Nephron (organoid): ENCODE measurements at regions not wholly inside any gene's neighbourhood (a gene's known extent, or its start where the extent isn't known, plus 50 kb on each side); places are given as distances from the start of the nearest gene placed in this dataset.
A peak's percentile ranks its signal among the peaks of the same experiment; 100 is the strongest.

Experiments
- H3K27ac Mint-ChIP-seq, 3 experiments: 2 replicates each; pipeline ENCODE4 v1.8.0; 2020; ENCODE audit warnings: mixed read lengths in 3 of 3, mild to moderate bottlenecking in 2 of 3, moderate library complexity in 1 of 3
- H3K27me3 Mint-ChIP-seq: 2 replicates; pipeline ENCODE4 v1.8.0; 2021; ENCODE audit warnings: low read depth, mild to moderate bottlenecking, moderate library complexity, mixed read lengths
- H3K36me3 Mint-ChIP-seq: 2 replicates; pipeline ENCODE4 v1.8.0; 2020; ENCODE audit warnings: low read depth, mixed read lengths
- H3K4me1 Mint-ChIP-seq: 2 replicates; pipeline ENCODE4 v1.8.0; 2020; ENCODE audit warnings: mixed read lengths
- H3K4me3 Mint-ChIP-seq, 3 experiments: 2 replicates each; pipeline ENCODE4 v1.8.0; 2020; ENCODE audit warnings: mild to moderate bottlenecking in 3 of 3, mixed read lengths in 3 of 3, moderate library complexity in 2 of 3
- H3K9me3 Mint-ChIP-seq: 2 replicates; pipeline ENCODE4 v1.8.0; 2020; ENCODE audit warnings: mixed read lengths
- TF ChIP-seq, protein P1 (sequence below), 3 experiments: fragments of 200-600 bp; sonication (generic); IDR thresholded peaks; one replicate each; pipeline ENCODE4 v1.5.0; 2021; ENCODE audit warnings: antibody characterized with exemption in 3 of 3; ENCODE audit not compliant: unreplicated experiment in 3 of 3

GRCh38 chr14:34324363-34324795 is 137.7 kb downstream of the SPTSSA start:
- H3K27ac Mint-ChIP-seq: no peak overlapping the region
- peaks cover 6% of the 10 kb centered on the region for H3K4me1 Mint-ChIP-seq
- H3K9me3 Mint-ChIP-seq: peaks cover 4% of the 10 kb centered on the region
- no peak overlapping the region for H3K4me3 Mint-ChIP-seq
- peaks cover 11% of the 10 kb centered on the region for H3K27me3 Mint-ChIP-seq
- H3K36me3 Mint-ChIP-seq: no peaks in the 10 kb centered on the region
- TF ChIP-seq, protein P1, sequence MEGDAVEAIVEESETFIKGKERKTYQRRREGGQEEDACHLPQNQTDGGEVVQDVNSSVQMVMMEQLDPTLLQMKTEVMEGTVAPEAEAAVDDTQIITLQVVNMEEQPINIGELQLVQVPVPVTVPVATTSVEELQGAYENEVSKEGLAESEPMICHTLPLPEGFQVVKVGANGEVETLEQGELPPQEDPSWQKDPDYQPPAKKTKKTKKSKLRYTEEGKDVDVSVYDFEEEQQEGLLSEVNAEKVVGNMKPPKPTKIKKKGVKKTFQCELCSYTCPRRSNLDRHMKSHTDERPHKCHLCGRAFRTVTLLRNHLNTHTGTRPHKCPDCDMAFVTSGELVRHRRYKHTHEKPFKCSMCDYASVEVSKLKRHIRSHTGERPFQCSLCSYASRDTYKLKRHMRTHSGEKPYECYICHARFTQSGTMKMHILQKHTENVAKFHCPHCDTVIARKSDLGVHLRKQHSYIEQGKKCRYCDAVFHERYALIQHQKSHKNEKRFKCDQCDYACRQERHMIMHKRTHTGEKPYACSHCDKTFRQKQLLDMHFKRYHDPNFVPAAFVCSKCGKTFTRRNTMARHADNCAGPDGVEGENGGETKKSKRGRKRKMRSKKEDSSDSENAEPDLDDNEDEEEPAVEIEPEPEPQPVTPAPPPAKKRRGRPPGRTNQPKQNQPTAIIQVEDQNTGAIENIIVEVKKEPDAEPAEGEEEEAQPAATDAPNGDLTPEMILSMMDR (IDR thresholded peaks at IDR 0.05; ENCODE audit: unreplicated experiment in 3 of 3): peak; percentile 69 to 82 (median 78)

DNA sequence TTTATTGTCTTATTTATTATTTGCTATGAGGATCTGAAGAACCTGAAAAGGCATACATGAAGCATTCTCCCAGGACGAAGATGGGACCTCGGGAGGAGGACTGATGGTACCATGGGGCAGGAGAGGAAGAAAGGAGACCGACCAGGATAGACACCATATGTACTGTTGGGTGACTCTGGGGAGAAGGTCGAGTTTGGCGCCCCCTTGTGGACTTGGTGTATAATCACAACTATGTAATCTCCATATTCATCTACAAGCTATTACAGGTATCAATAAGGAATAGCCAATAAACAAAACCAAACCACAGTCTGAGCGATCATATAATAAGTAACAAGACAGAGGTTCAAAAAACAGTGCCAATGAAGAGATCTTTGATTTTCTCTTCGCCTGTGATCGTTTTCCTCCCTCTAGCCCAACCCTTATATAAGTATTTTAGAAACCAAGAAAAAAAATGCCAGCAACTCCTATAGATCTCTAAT is 139.1 kb downstream of the SPTSSA start:
- Mint-ChIP-seq H3K9me3 (peaks cover 3% of the 10 kb centered on the region), H3K36me3 (no peaks in the 10 kb centered on the region), H3K27ac (no peak overlapping the region), H3K4me3 (no peak overlapping the region), H3K4me1 (peaks cover 6% of the 10 kb centered on the region), H3K27me3 (peaks cover 11% of the 10 kb centered on the region)
- TF ChIP-seq, protein P1 (IDR thresholded peaks at IDR 0.05; ENCODE audit: unreplicated experiment in 3 of 3): peak; percentile 59 to 73 (median 64)

GRCh38 chr14:34319140-34319539 is 142.9 kb downstream of the SPTSSA start:
- Mint-ChIP-seq H3K9me3 (peaks cover 7% of the 10 kb centered on the region), H3K36me3 (no peaks in the 10 kb centered on the region), H3K27ac (no peak overlapping the region), H3K27me3 (peaks cover 8% of the 10 kb centered on the region), H3K4me3 (no peak overlapping the region), H3K4me1 (peaks cover under 1% of the 10 kb centered on the region)
- TF ChIP-seq, protein P1 (IDR thresholded peaks at IDR 0.05; ENCODE audit: unreplicated experiment in 3 of 3): no peak

DNA sequence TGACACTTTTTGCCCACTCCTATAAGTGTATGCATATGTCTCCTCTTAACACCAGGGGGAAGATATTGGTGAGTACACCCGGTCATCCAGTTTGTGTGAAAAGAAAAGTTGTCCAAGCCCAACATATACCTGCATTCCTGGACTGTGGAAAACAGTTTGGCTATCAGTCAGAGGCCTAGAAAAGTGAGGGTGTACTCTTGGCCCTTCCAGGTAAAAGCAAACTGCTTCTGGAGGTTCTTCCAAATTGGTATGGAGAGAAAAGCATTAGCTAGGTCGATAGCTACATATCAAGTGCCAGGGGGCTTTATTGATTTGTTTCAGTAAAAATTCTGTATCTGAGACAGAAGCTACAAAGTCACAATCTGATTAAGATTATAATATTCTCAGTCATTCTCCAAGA is 144.0 kb downstream of the SPTSSA start:
- Mint-ChIP-seq H3K4me1 (no peaks in the 10 kb centered on the region), H3K27me3 (peaks cover 8% of the 10 kb centered on the region)

DNA sequence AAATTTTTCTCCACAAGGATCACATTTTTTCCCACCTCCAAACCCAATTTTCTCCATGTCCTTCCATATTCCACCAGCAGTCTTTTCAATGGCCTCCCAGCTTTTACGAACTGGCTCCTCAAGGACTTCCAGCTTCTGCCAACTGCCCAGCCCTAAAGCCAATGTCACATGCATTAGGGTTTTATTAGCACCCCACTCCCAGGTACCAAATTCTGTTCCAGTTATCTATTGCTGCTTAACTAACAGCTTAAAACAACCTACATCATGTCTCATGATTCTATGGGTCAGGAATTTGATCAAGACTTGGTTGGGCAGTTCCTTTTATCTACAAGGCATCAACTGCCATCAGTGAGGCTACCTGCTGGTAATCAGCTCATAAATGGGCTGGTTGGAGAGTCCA is 151.3 kb downstream of the SPTSSA start:
- Mint-ChIP-seq H3K9me3 (no peaks in the 10 kb centered on the region), H3K27ac (no peak overlapping the region), H3K4me3 (no peak overlapping the region), H3K4me1 (no peaks in the 10 kb centered on the region), H3K27me3 (peaks cover 11% of the 10 kb centered on the region), H3K36me3 (no peaks in the 10 kb centered on the region)
- TF ChIP-seq, protein P1 (IDR thresholded peaks at IDR 0.05; ENCODE audit: unreplicated experiment in 3 of 3): no peak

More for the DNA sequence above, 144.0 kb downstream of the SPTSSA start:
- Mint-ChIP-seq H3K36me3 (no peaks in the 10 kb centered on the region), H3K27ac (no peak overlapping the region), H3K4me3 (no peak overlapping the region), H3K9me3 (peaks cover 7% of the 10 kb centered on the region)
- TF ChIP-seq, protein P1 (IDR thresholded peaks at IDR 0.05; ENCODE audit: unreplicated experiment in 3 of 3): no peak

- Mint-ChIP-seq H3K4me3 (no peak overlapping the region), H3K9me3 (no peaks in the 10 kb centered on the region), H3K36me3 (no peaks in the 10 kb centered on the region), H3K4me1 (peaks cover 18% of the 10 kb centered on the region), H3K27ac (no peak overlapping the region), H3K27me3 (peaks cover 18% of the 10 kb centered on the region)
- TF ChIP-seq, protein P1 (IDR thresholded peaks at IDR 0.05; ENCODE audit: unreplicated experiment in 3 of 3): no peak
Observed at GRCh38 chr14:34303811-34304210, 158.2 kb downstream of the SPTSSA start.
